GM19324 (cell line): ENCODE measurements at regions not wholly inside any gene's neighbourhood (a gene's known extent, or its start where the extent isn't known, plus 50 kb on each side); places are given as distances from the start of the nearest gene placed in this dataset.
"Not testable (repeated sequence)": the region's sequence is repeated elsewhere in the genome, so short reads cannot be mapped to it uniquely, and the experiment has no call there.

Source experiments
- ATAC-seq: cut with Tn5 transposase; IDR thresholded peaks from one replicate; pipeline ENCODE4 v1.9.1; 2021; ENCODE audit warnings: mild to moderate bottlenecking, moderate library complexity; ENCODE audit not compliant: unreplicated experiment, low FRiP score

- ATAC-seq = no peak
These were observed 331.3 kb upstream of the CCNG1 start for GRCh38 chr5:163106098-163106497.

- no peak for ATAC-seq
These were observed 329.0 kb upstream of the CCNG1 start for GRCh38 chr5:163108351-163108750.

DNA sequence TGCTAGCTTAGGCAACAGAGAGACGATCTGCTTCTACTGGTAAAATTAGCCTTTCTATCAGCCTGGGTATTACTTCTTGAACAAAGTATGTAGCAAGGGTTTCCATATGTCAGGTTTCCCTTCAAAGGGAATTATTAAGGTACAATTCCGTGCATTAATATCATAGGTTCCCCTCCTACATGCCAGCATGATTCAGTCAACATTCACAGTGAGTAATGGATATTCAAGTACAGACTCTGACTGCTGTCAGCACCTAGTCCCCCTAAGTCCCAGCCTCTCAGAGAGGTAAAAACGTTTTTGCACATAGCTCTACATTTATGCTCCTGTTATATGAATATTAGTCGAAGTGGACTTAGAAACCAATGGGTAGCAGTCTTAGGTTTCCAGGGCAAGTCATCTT is 322.4 kb upstream of the CCNG1 start:
- ATAC-seq = no peak

DNA sequence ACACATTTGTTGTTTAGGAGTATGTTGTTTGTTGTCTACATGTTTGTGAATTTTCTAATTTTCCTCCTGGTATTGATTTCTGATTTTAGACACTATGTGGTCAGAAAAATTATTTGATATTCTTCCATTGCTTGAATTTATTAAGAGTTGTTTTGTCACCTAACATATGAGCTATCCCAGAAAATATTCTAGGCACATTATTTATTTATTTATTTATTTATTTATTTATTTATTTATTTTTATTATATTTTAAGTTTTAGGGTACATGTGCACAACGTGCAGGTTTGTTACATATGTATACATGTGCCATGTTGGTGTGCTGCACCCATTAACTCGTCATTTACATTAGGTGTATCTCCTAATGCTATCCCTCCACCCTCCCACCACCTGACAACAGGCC is 320.8 kb upstream of the CCNG1 start:
- ATAC-seq = not testable (repeated sequence)

- ATAC-seq = no peak
These were observed 303.3 kb upstream of the CCNG1 start for GRCh38 chr5:163134061-163134460.

DNA sequence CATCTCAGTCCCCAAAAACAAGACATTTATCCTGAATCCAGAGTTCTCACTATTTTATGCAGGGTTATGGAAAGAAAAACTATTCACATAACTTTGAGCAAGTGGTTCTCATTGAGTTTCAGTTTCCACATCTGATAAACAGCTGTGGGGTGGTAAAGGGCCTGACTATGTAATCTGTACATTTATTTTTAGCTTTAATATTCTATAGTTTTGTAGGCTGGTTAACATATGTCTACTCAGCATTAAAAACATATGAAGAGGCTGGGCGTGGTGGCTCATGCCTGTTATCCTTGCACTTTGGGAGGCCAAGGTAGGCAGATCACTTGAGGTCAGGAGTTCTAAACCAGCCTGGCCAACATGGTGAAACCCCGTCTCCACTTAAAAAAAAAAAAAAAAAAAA is 301.5 kb upstream of the CCNG1 start:
- ATAC-seq = no peak

GRCh38 chr5:163161512-163161911 is 275.9 kb upstream of the CCNG1 start:
- no peak for ATAC-seq

DNA sequence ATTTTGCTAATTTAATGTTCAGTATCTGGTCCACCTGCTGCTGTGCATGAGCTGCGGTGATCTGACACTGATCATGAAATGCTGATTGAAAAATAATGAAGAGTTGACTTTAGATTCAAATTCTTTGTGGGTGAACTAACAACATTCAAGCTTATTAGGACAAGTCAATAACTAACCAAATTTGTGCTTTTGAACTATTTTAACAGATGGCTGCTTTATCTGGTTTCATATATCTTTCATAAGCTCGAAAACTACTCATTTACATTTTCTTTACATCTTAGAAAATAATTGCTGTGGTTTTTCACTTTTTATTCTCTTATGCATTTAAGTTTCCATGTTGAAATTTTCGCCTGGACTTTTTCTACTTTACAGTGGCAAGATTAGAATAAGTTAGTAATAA is 274.8 kb upstream of the CCNG1 start:
- ATAC-seq = no peak

DNA sequence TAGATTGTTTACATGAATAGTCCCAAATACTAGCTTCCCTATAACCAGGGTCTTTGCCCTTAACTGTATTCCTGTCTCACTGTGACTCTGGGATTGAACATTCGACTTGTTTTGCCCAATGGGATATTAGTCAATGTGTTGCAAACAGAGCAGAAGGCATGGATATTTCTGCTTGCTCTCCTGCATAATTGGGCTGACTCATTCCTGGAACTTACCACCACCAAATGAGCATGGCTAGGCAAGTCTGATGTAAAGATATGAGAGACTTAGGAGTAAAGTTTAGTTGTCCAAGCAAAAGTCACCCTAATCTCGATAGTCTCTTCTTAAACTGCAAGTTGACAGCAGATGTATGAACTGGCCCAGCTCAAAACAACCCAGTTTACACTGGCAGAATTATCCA is 273.5 kb upstream of the CCNG1 start:
- ATAC-seq = no peak

DNA sequence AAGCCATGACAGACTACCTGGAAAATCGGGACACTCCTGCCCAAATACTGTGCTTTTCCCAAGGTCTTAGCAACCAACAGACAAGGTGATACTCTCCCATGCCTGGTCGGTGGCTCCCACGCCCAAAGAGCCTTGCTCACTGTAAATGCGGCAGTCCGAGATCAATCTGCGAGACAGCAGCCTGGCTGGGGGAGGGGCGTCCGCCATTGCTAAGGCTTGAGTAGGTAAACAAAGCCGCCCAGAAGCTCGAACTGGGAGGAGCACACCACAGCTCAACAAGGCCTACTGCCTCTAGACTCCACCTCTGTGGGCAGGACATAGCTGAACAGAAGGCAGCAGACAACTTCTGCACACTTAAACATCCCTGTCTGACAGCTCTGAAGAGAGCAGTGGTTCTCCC is 272.1 kb upstream of the CCNG1 start:
- ATAC-seq = no peak

DNA sequence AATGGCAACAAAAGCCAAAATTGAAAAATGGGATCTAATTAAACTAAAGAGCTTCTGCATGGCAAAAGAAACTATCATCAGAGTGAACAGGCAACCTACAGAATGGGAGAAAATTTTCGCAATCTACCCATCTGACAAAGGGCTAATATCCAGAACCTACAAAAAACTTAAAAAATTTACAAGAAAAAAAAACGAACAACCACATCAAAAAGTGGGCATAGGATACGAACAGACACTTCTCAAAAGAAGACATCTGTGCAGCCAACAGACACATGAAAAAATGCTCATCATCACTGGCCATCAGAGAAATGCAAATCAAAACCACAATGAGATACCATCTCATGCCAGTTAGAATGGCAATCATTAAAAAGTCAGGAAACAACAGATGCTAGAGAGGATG is 267.2 kb upstream of the CCNG1 start:
- not testable (repeated sequence) for ATAC-seq

- ATAC-seq = no peak
These were observed 264.7 kb upstream of the CCNG1 start for GRCh38 chr5:163172540-163173338.

GRCh38 chr5:163177971-163178370 is 259.4 kb upstream of the CCNG1 start:
- no peak for ATAC-seq

- no peak for ATAC-seq
These were observed 252.1 kb upstream of the CCNG1 start for GRCh38 chr5:163185315-163185714.

- ATAC-seq = no peak
These were observed 248.3 kb upstream of the CCNG1 start for GRCh38 chr5:163189023-163189553.

DNA sequence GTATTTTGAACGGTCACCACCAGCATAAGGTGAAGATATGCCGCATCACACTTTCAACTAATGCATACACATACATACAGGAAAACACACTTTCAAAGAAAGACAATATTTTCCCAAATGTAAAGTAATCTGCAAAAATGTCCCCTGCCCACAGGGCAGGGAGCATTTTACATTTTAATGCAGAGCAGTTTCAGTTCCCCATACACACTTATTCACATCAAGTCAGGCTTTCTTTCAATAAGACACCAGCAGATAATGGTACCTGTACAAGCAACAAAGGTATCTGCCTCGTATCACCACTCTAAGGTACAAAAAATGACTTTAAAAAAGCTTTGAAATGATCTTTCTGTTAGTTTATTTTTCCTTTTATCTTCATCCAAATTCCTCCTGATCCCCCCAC is 247.1 kb upstream of the CCNG1 start:
- no peak for ATAC-seq

DNA sequence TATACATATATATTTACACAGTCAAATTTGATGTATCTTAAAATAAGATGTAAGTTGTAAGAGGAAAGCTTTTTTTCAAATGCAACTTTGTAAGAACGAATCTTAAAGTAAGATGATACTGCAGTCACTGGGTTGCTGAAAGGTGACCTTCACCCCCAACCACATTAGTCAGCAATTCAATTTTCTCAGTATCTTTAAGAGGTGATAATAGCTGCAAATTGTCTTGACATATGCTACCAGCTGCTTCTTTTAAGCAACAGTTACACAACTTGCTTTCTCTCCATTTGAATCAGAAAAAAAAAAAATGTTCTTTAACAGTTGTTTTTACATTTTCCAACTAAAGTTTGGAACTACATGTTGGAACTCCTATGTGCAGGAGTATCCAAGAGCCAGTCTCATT is 246.6 kb upstream of the CCNG1 start:
- ATAC-seq = no peak

DNA sequence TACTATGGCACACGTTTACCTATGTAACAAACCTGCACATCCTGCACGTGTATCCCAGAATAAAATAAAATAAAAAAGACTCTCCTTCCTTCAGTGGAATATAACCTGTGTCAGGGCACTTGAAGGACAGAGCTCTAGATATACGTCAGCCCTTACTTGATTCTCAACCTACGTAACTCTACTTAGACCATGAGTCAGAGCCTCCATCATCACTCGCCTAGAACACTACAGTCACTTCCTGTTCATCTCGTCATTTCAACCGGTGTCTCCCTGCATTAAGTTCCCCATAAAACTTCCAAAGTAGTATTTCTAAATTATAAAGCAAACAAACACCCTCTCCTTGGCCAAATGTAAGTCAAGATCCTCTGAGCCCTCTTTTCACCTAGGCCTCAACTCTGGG is 243.5 kb upstream of the CCNG1 start:
- ATAC-seq = no peak

GRCh38 chr5:163205645-163206044 is 231.8 kb upstream of the CCNG1 start:
- ATAC-seq = no peak

- no peak for ATAC-seq
These were observed 215.8 kb upstream of the CCNG1 start for GRCh38 chr5:163221581-163221980.

DNA sequence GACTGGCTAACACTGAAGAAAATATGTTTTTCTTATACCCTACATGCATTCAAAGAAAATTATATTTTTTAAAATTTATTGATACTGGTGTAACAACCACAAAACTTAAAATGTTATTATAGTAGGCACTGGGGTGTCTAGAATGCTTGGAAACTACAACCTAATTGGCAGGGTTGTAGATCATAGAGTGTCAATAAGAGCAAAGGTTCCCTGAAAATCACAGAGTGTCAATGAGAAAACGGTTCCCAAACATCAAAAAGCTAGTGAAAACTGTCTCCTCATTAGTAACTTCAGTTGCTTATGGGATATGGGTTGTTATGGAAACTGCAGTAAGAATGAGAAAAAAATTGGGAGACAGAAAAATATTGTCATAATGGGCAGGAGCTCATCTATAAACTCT is 214.4 kb upstream of the CCNG1 start:
- ATAC-seq = no peak

- ATAC-seq = no peak
These were observed 192.9 kb upstream of the CCNG1 start for GRCh38 chr5:163244445-163244987.
